Lower leg skin (tissue), 4 donors: ENCODE measurements at regions not wholly inside any gene's neighbourhood (a gene's known extent, or its start where the extent isn't known, plus 50 kb on each side); places are given as distances from the start of the nearest gene placed in this dataset.

Experiments
- DNase-seq, 2 donors: peaks; one replicate each; pipeline ENCODE4 v3.0.0-alpha.2; 2019; ENCODE audit warnings: low spot score in 2 of 2
- H3K4me3 ChIP-seq: fragments of 200-600 bp; sonication (generic); 2 replicates; pipeline ENCODE4 v1.5.1; 2017; ENCODE audit warnings: mild to moderate bottlenecking, low read depth; ENCODE audit not compliant: poor library complexity, severe bottlenecking
- CTCF ChIP-seq, 3 donors: fragments of 450-650 bp; IDR thresholded peaks; one replicate each; pipeline ENCODE4 v1.5.1; 2016; ENCODE audit warnings: antibody characterized with exemption in 3 of 3, mild to moderate bottlenecking in 3 of 3, moderate library complexity in 2 of 3
- POLR2A ChIP-seq, 2 donors: fragments of 450-650 bp; IDR thresholded peaks; one replicate each; pipeline ENCODE4 v1.6.1; 2016 to 2017; ENCODE audit warnings: antibody characterized with exemption in 2 of 2, mild to moderate bottlenecking in 1 of 2, moderate library complexity in 1 of 2
- WGBS, 2 donors: methylation state at CpG; one replicate each; pipeline ENCODE4 v1.1.5; 2018; 5-methylcytosine and 5-hydroxymethylcytosine counted together
- intact Hi-C: fragments of 100-400 bp; cut with DNase I; formaldehyde crosslinking; loops from one replicate; pipeline ENCODE4 v1.15.0; 2023; ENCODE audit warnings: low total_unique reads

- intact Hi-C loops = no loop called here
- no peak overlapping the region for H3K4me3 ChIP-seq
- no peak for DNase-seq
- 56% methylated on average over 3 of the region's 3 CpGs for WGBS, 2 donors
- TF ChIP-seq POLR2A (IDR thresholded peaks at IDR 0.05) (no peak), CTCF (IDR thresholded peaks at IDR 0.05) (no peak)
Observed at GRCh38 chr2:58769864-58770234, 528.7 kb upstream of the FANCL start.

- H3K4me3 ChIP-seq = no peak overlapping the region
- intact Hi-C loops = no loop called here
- no peak for TF ChIP-seq POLR2A (IDR thresholded peaks at IDR 0.05)
- TF ChIP-seq CTCF (IDR thresholded peaks at IDR 0.05) = no peak
- no peak for DNase-seq
- 56 to 58% methylated on average over 14 of the region's 14 CpGs for WGBS, 2 donors
Observed at GRCh38 chr2:58769111-58769863, 528.2 kb upstream of the FANCL start.

GRCh38 chr2:58768715-58769080 lies 527.6 kb upstream of the FANCL start:
- no peak for DNase-seq
- H3K4me3 ChIP-seq = no peak overlapping the region
- intact Hi-C loops = no loop called here
- no peak for TF ChIP-seq CTCF (IDR thresholded peaks at IDR 0.05)
- no peak for TF ChIP-seq POLR2A (IDR thresholded peaks at IDR 0.05)
- 87 to 94% methylated on average over 4 of the region's 4 CpGs for WGBS, 2 donors

- DNase-seq = no peak
- TF ChIP-seq CTCF (IDR thresholded peaks at IDR 0.05) = no peak
- TF ChIP-seq POLR2A (IDR thresholded peaks at IDR 0.05) = no peak
- intact Hi-C loops = no loop called here
- no peak overlapping the region for H3K4me3 ChIP-seq
- WGBS, 2 donors = 65% methylated on average over 10 of the region's 10 CpGs
Observed at GRCh38 chr2:58767828-58768714, 526.9 kb upstream of the FANCL start.

- intact Hi-C loops = no loop called here
- no peak for DNase-seq
- no peak overlapping the region for H3K4me3 ChIP-seq
- 74 to 76% methylated on average over 4 of the region's 4 CpGs for WGBS, 2 donors
- TF ChIP-seq CTCF (IDR thresholded peaks at IDR 0.05) (no peak), POLR2A (IDR thresholded peaks at IDR 0.05) (no peak)
Observed at GRCh38 chr2:58764338-58765104, 523.4 kb upstream of the FANCL start.
